ENCODE measurements at regions not wholly inside any gene's neighbourhood (a gene's known extent, or its start where the extent isn't known, plus 50 kb on each side); places are given as distances from the start of the nearest gene placed in this dataset.

DNA sequence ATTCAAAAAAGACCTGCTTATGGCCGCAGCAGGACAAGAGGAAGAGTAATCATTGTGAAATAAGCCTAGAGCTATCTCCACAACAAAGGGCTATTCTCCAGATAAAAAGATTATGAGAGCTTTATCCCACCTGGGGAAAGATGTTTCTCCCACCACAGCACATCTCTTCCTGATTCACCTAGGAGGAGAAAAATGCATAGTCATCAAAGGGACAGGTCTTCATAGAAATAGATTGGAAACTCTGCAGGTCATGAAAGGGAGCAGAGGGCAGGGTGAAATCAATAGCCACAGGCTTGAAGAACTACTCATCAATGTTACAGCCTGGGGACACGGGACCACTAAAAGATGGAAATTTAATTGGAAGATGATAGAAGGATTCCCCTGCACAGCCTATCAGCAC is 453.8 kb upstream of the TMEM132C start:
- Histone ChIP-seq H3K36me3 (ENCODE audit: control insufficient read depth in 4 of 4, insufficient read depth in 4 of 4, low read length in 4 of 4) (no peaks in the 10 kb centered on the region), H3K9ac (ENCODE audit: insufficient read depth in 1 of 2, low read length in 2 of 2) (no peak overlapping the region), H3K27me3 (ENCODE audit: control insufficient read depth in 3 of 3, insufficient read depth in 3 of 3, low read length in 2 of 3) (no peaks in the 10 kb centered on the region), H3K9me3 (ENCODE audit: control insufficient read depth in 4 of 4, insufficient read depth in 3 of 4, low read length in 3 of 4) (peaks cover 0 to 5% (median 0%) of the 10 kb centered on the region in 4 donors), H3K27ac (ENCODE audit: low read depth in 1 of 2, low read length in 1 of 2) (no peak overlapping the region), H3K4me1 (ENCODE audit: control insufficient read depth in 5 of 5, insufficient read depth in 5 of 5, low read length in 5 of 5) (no peaks in the 10 kb centered on the region), H3K4me3 (no peak overlapping the region)
- no peak for TF ChIP-seq CTCF (IDR thresholded peaks at IDR 0.05; ENCODE audit: control extremely low read depth, extremely low read depth)
- WGBS, 2 donors: 75 to 83% methylated on average over 2 of the region's 2 CpGs
- DNase-seq: no peak
- no peak for ATAC-seq (ENCODE audit: insufficient read depth, low FRiP score)

- ATAC-seq (ENCODE audit: insufficient read depth, low FRiP score): no peak
- TF ChIP-seq CTCF (IDR thresholded peaks at IDR 0.05; ENCODE audit: control extremely low read depth, extremely low read depth): no peak
- Histone ChIP-seq H3K4me1 (ENCODE audit: control insufficient read depth in 5 of 5, insufficient read depth in 5 of 5, low read length in 5 of 5) (no peaks in the 10 kb centered on the region), H3K4me3 (no peak overlapping the region), H3K9me3 (ENCODE audit: control insufficient read depth in 4 of 4, insufficient read depth in 3 of 4, low read length in 3 of 4) (peaks cover 0 to 5% (median 0%) of the 10 kb centered on the region in 4 donors), H3K9ac (ENCODE audit: insufficient read depth in 1 of 2, low read length in 2 of 2) (no peak overlapping the region), H3K27me3 (ENCODE audit: control insufficient read depth in 3 of 3, insufficient read depth in 3 of 3, low read length in 2 of 3) (peaks cover 0 to 4% (median 0%) of the 10 kb centered on the region in 3 donors), H3K27ac (ENCODE audit: low read depth in 1 of 2, low read length in 1 of 2) (no peak overlapping the region), H3K36me3 (ENCODE audit: control insufficient read depth in 4 of 4, insufficient read depth in 4 of 4, low read length in 4 of 4) (no peaks in the 10 kb centered on the region)
- 61 to 66% methylated on average over 4 of the region's 4 CpGs for WGBS, 2 donors
- no peak for DNase-seq
Observed at GRCh38 chr12:127819056-127819455, 447.9 kb upstream of the TMEM132C start.

DNA sequence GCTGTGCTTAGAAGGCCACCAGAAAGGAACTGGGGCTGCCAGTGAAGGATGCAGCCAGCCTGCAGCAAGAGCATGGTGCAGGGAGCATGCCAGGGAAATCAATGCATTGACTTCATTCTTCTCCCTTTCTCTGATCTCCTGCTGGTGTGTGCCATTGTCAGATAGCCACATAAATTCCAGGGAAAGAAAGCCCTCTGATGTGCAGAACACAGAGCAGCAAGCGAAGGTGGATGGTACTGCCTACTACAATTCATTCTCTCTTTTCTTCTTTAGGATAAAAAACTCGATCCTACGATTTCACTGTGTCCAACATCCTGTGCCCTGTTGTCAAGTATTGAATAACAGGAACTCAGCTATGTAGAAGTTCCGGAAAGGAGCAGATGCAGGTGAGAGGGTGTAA is 446.7 kb upstream of the TMEM132C start:
- H3K4me1 ChIP-seq (ENCODE audit: control insufficient read depth in 5 of 5, insufficient read depth in 5 of 5, low read length in 5 of 5): no peaks in the 10 kb centered on the region
- H3K9ac ChIP-seq (ENCODE audit: insufficient read depth in 1 of 2, low read length in 2 of 2): no peak overlapping the region
- WGBS, 2 donors: 58 to 63% methylated on average over 4 of the region's 4 CpGs
- ATAC-seq (ENCODE audit: insufficient read depth, low FRiP score) (no peak), DNase-seq (no peak)
- H3K36me3 ChIP-seq (ENCODE audit: control insufficient read depth in 4 of 4, insufficient read depth in 4 of 4, low read length in 4 of 4): no peaks in the 10 kb centered on the region
- H3K27me3 ChIP-seq (ENCODE audit: control insufficient read depth in 3 of 3, insufficient read depth in 3 of 3, low read length in 2 of 3): peaks cover 0 to 4% (median 0%) of the 10 kb centered on the region in 3 donors
- no peak overlapping the region for H3K4me3 ChIP-seq
- no peak for TF ChIP-seq CTCF (IDR thresholded peaks at IDR 0.05; ENCODE audit: control extremely low read depth, extremely low read depth)
- H3K9me3 ChIP-seq (ENCODE audit: control insufficient read depth in 4 of 4, insufficient read depth in 3 of 4, low read length in 3 of 4): peaks cover 0 to 7% (median 0%) of the 10 kb centered on the region in 4 donors
- no peak overlapping the region for H3K27ac ChIP-seq (ENCODE audit: low read depth in 1 of 2, low read length in 1 of 2)

DNA sequence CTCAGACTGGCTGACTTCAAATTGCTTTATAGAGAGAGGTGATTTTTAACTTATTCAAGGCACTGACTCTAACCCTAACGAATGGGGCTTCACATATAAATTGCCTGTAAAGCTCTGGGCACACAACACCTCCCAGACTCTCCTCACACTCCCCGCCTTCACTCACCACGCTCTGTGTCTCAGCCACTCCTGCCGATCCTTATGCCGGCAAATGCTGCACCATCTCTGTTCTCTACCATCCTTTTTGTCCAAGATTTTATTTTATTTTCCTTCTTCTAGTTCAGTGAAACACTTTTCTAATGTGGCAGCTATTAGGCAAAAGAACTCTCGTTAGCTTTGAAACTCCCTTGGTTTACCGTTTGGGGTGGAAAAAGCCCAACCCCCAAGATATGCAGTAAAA is 446.1 kb upstream of the TMEM132C start:
- DNase-seq: no peak
- 84 to 88% methylated on average over 7 of the region's 7 CpGs for WGBS, 2 donors
- Histone ChIP-seq H3K9ac (ENCODE audit: insufficient read depth in 1 of 2, low read length in 2 of 2) (no peak overlapping the region), H3K36me3 (ENCODE audit: control insufficient read depth in 4 of 4, insufficient read depth in 4 of 4, low read length in 4 of 4) (no peaks in the 10 kb centered on the region), H3K4me3 (no peak overlapping the region), H3K4me1 (ENCODE audit: control insufficient read depth in 5 of 5, insufficient read depth in 5 of 5, low read length in 5 of 5) (no peaks in the 10 kb centered on the region), H3K27ac (ENCODE audit: low read depth in 1 of 2, low read length in 1 of 2) (no peak overlapping the region), H3K9me3 (ENCODE audit: control insufficient read depth in 4 of 4, insufficient read depth in 3 of 4, low read length in 3 of 4) (peaks cover 0 to 7% (median 0%) of the 10 kb centered on the region in 4 donors), H3K27me3 (ENCODE audit: control insufficient read depth in 3 of 3, insufficient read depth in 3 of 3, low read length in 2 of 3) (peaks cover 0 to 4% (median 0%) of the 10 kb centered on the region in 3 donors)
- ATAC-seq (ENCODE audit: insufficient read depth, low FRiP score): no peak
- TF ChIP-seq CTCF (IDR thresholded peaks at IDR 0.05; ENCODE audit: control extremely low read depth, extremely low read depth): no peak
